GM21515 (cell line): ENCODE measurements at regions not wholly inside any gene's neighbourhood (a gene's known extent, or its start where the extent isn't known, plus 50 kb on each side); places are given as distances from the start of the nearest gene placed in this dataset.

Source experiments
- ATAC-seq: cut with Tn5 transposase; IDR thresholded peaks from one replicate; pipeline ENCODE4 v1.9.1; 2021; ENCODE audit not compliant: unreplicated experiment

DNA sequence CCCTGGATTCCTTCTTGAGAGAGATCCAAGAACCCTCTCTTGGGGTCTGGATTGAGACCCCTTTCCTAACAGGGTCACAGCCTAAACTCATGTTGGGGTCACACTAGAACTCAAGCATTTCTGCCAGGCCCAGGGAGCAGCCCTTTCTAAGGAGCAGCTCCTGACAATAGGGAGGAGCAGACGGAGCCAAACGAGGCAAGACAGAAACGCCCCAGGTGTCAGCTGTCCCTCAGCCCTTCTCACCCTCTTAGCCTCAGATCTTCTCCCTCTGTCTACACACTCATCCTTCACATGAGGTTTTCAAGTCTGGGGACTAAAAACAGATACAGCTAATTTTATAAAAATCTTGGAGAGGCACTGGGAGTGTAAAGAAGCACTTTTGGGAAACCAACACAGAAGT, 157.2 kb downstream of the SOCS6 start:
- no peak for ATAC-seq

- no peak for ATAC-seq
These were observed 154.1 kb downstream of the SOCS6 start for GRCh38 chr18:70442933-70443332.

DNA sequence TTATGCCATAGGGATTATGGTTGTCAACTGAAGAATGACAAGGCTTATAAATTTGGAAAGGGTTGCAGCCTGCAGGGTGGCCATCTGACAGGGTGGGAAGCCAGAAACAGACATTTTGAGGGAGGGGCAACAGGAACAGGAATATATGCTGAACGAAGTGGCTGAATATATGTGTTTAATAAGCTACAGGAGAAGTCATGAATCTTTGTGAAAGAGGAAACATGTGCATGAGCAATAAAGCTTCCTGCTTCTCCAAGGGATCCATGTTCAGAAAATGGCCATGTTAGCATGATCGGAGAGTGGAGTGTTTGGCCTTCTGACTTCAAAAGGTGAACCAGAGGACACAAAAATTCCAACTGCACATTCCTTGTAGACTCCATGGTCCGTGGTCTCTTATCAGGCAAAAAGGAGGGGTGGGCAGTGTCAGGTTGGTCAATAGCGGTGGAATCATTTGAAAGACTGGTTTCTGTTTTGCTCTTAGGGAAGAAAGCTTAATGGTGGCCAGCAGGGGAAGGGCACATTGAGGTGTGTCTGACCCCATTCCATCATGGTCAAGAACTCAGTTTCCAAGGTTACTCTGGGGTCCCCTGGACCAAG, 144.1 kb downstream of the SOCS6 start:
- ATAC-seq, result no peak

- ATAC-seq, result no peak
These were observed 142.4 kb downstream of the SOCS6 start for GRCh38 chr18:70431203-70431624.

DNA sequence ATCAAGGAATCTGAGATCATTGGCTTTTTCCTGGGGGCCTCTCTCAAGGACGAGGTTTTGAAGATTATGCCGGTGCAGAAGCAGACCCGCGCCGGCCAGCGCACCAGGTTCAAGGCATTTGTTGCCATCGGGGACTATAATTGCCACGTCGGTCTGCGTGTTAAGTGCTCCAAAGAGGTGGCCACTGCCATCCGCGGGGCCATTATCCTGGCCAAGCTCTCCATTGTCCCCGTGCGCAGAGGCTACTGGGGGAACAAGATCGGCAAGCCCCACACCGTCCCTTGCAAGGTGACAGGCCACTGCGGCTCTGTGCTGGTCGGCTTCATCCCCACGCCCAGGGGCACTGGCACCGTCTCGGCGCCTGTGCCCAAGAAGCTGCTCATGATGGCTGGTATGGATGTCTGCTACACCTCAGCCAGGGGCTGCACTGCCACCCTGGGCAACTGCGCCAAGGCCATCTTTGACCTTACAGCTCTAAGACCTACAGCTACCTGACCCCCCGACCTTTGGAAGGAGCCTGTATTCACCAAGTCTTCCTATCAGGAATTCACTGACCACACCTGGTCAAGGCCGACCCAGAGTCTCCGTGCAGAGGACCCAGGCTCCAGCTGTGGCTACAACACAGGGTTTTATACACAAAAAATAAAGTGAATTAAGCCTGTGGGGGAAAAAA, 141.8 kb downstream of the SOCS6 start:
- ATAC-seq, result no peak

- ATAC-seq, result no peak
These were observed 141.1 kb downstream of the SOCS6 start for GRCh38 chr18:70429847-70430500.

- peak; percentile 99 for ATAC-seq
These were observed 139.6 kb downstream of the SOCS6 start for GRCh38 chr18:70428439-70428838.

DNA sequence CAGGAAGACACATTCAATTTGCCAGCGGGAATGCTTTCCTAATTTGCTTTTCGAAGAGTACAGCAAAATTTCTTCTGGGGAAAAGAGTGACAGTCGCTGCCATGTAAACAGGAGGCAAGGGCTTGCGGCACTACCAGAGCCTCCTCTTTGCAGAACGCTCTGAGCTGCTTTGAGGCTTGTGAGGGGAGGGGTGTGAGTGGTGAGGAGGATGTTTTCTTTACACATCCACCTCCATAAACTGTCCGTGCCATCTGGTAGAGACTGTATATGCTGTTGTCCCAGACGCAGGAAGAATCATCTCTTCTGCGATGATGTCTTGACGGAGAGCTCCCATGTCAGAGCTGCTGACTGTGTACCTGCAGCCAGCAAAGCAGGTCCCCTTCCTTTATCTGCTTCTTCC, 138.0 kb downstream of the SOCS6 start:
- no peak for ATAC-seq

DNA sequence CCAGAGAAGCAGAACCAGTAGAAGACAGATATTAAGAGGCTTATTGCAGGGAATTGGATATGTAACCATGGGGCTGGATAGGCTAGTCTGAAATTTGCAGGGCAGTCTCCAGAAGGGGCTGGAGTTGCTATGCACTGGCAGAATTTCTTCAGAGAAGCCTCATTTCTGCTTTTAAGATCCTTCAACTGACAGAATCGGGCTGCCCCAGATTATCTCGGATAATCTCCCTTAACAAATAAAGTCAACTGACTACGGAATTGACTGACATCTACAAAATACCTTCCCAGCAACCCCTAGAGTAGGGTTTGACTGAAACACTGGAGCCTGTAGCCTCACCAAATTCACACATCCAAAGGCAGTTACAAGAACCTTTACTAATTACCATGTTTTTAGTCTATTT, 136.4 kb downstream of the SOCS6 start:
- no peak for ATAC-seq

- no peak for ATAC-seq
These were observed 135.1 kb downstream of the SOCS6 start for GRCh38 chr18:70423988-70424387.

DNA sequence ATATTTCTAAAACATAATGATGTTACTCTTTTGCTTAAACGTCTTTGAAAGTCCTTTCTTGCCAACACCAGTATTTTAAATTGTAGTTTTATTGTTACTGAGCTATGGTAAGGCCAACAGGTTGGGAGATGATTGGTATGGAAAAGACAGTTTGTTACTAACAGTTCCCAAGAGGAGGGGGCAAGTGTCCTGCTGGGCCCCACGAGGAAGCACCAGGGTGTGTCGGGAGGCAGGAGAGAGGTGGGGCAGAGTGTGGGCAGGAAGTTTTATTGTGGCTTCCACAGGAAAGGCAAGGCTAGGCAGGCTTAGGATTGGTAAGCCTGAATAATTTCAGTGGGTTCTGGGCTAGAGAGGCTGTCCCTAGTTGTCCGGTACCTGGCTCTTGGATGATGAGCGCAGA, 134.3 kb downstream of the SOCS6 start:
- ATAC-seq, result no peak

- no peak for ATAC-seq
These were observed 133.6 kb downstream of the SOCS6 start for GRCh38 chr18:70422391-70422965.

DNA sequence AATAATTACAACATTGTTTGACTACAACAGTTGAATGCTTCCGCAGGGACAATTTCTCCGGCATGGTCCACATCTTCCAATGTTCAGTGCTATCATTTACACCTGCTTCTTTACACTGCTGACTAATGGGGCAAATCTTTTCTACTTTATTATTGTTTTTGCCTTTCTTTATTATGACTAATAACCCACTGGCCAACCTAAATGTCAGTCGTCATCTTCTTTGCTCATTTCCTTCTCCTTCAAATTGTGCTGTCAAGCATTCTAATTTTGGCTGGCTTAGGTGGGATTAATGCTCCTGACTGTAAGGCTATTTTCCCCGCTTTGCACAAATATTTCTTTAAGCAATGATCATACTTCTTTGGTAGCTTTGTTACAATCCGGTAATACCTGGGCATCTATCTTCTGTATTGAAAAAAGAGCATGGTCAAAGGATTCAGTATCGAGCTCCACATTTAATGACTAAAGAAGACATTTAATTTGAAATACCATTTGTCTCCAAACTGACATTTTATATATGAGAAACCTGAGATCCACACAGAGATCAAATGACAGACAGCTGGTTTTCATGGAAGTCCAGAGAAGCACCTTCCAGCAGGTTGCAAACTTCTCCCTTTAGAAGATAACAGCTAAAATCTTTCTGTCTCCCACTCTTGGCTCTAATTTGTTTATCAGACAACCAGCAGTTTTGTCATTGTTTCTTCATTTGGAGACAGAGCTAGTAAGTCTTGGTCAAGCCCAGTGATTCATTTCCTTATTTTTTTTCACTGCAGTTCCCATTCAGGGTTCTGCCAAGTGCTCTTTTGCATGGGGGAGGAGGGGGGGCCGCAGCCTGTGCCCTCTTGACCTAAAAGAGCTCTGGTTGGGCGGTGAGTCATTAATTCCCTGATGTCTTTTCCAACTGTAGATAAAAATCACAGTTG, 132.9 kb downstream of the SOCS6 start:
- no peak for ATAC-seq

GRCh38 chr18:70420146-70420898, 131.5 kb downstream of the SOCS6 start:
- no peak for ATAC-seq

DNA sequence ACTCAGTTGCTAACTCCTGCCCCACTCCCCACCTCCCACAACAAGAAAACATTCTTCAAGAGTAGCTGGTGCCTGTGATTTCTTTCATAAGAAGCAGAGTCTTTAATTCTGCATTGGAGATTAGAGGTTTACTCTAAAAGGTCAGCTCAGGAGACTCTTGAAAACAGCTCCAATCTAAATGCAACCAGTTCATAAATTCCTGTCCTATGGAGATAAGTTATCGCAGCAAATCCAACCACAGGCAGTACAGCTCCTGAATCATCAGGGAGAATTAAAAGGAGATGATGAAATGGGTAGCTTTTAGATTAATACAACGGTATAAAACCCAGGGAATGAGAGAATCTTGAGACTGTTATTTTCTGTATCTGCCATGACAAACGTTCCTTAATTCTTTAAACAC, 130.7 kb downstream of the SOCS6 start:
- no peak for ATAC-seq

DNA sequence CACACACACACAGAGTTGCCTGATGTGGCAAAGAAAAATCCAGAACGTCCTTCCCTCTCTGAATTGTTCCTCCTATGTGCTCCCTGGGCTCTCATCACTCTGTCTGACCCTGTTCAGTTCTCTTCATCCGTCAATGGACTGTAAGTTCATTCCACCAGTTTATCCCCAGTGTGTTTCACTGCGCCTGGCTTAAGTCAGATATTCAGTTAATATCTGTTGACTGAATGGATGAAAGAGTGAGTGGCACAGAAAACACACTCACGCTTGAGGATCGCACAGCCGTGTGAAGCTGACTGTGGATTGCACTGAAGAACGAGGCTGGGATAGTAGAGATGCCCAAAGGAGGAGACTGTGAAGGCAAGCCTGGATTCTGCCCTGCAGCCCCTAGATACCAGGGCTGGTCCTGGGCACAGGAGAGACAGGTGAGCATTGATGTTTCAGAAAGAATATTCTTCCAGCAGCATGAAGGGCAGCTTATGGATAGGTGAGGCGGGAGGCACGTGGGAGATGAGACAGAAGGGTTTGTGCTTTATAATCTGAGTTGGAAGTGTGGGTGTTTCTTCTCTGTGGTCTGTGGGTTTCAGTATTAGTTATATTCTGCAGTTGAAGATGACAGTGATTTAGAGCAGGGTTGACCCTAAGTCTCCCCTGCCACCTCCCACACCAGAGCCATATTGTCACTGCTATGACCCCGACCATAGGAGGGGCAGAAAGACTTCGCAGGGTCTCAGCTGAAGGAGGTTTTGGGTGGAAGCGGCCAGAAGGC, 129.9 kb downstream of the SOCS6 start:
- peak; percentile 98 for ATAC-seq

GRCh38 chr18:70417847-70418246, 129.0 kb downstream of the SOCS6 start:
- no peak for ATAC-seq

DNA sequence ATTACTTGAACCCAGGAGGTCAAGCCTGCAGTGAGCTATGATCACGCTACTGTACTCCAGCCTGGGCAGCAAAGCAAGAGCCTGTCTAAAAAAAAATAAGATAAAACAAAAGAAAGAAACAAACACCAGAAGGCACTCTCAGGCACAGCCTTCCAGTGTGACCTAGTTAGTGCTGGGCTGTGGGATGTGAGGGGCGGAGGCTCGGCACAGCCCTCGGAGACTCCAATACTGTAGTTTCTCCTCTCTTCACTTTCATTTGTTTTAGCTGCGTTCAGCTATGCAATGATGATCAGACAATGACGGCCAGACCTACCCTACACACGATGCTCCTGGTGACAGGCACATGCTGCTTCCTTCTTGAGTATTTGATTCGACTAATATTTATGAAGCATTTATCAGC, 127.7 kb downstream of the SOCS6 start:
- ATAC-seq, result no peak

- ATAC-seq, result no peak
These were observed 127.1 kb downstream of the SOCS6 start for GRCh38 chr18:70415823-70416488.
